AG04450 (cell line): ENCODE measurements at regions not wholly inside any gene's neighbourhood (a gene's known extent, or its start where the extent isn't known, plus 50 kb on each side); places are given as distances from the start of the nearest gene placed in this dataset.

Experiments
- CTCF ChIA-PET: fragments of 300-600, 350-600 bp; formaldehyde crosslinking; extraction: SDS; loops from one replicate; lab custom pipeline; 2022; ENCODE audit warnings: antibody characterized with exemption, inconsistent platforms; lab: Charles Lee
- POLR2A ChIA-PET: fragments of 350-600 bp; formaldehyde crosslinking; extraction: SDS; loops from one replicate; lab custom pipeline; 2021; ENCODE audit warnings: antibody characterized with exemption, inconsistent platforms; lab: Yijun Ruan, JAX
- DNase-seq: peaks from one replicate; pipeline ENCODE4 v3.0.0-alpha.2; 2011; ENCODE audit warnings: low read depth, low spot score
- H3K27ac ChIP-seq: one replicate; pipeline ENCODE4 v1.5.1; 2012; ENCODE audit warnings: low read depth, low read length, control low read depth
- H3K27me3 ChIP-seq: one replicate; pipeline ENCODE4 v1.6.0; 2012; ENCODE audit warnings: low read length; ENCODE audit not compliant: control insufficient read depth, insufficient read depth
- H3K4me3 ChIP-seq: 2 replicates; pipeline ENCODE4 v1.5.1; 2011; ENCODE audit warnings: mild to moderate bottlenecking, low read depth, low read length, control low read depth
- H3K9me3 ChIP-seq: 2 replicates; pipeline ENCODE4 v1.5.1; 2012; ENCODE audit warnings: low read length; ENCODE audit not compliant: control insufficient read depth, insufficient read depth
- CTCF ChIP-seq: IDR thresholded peaks from 2 replicates; pipeline ENCODE4 v1.5.1; 2011; ENCODE audit warnings: low read depth, low read length, control low read depth, inconsistent platforms

GRCh38 chr2:57973621-57974186 is 72.9 kb upstream of the VRK2 start:
- CTCF ChIA-PET, result no interaction called here
- DNase-seq, result no peak

GRCh38 chr2:57979158-57979557 is 67.4 kb upstream of the VRK2 start:
- CTCF ChIA-PET, result no interaction called here
- no peak for TF ChIP-seq CTCF
- no peaks in the 10 kb centered on the region for H3K9me3 ChIP-seq
- H3K27ac ChIP-seq, result no peak overlapping the region
- POLR2A ChIA-PET, result no interaction called here
- H3K4me3 ChIP-seq, result no peak overlapping the region
- H3K27me3 ChIP-seq, result no peaks in the 10 kb centered on the region
- no peak for DNase-seq

More at GRCh38 chr2:57973621-57974186, 72.9 kb upstream of the VRK2 start:
- Histone ChIP-seq H3K27me3 (no peaks in the 10 kb centered on the region), H3K9me3 (no peaks in the 10 kb centered on the region), H3K27ac (no peak overlapping the region), H3K4me3 (no peak overlapping the region)
- POLR2A ChIA-PET, result no interaction called here
- TF ChIP-seq CTCF, result no peak

- no peaks in the 10 kb centered on the region for H3K27me3 ChIP-seq
- DNase-seq, result no peak
- CTCF ChIA-PET, result interaction anchor here (2.8 kb wide), 1 partner anchor 76 kb away, joined by 7 read pairs; no protein-coding TSS in a partner anchor
- TF ChIP-seq CTCF, result no peak
- POLR2A ChIA-PET, result no interaction called here
- no peak overlapping the region for H3K4me3 ChIP-seq
- no peaks in the 10 kb centered on the region for H3K9me3 ChIP-seq
- no peak overlapping the region for H3K27ac ChIP-seq
Measured at GRCh38 chr2:57981083-57981768, 65.4 kb upstream of the VRK2 start.

- ChIA-PET CTCF (no interaction called here), POLR2A (no interaction called here)
- no peak overlapping the region for H3K27ac ChIP-seq
- DNase-seq, result no peak
- H3K4me3 ChIP-seq, result no peak overlapping the region
- H3K9me3 ChIP-seq, result no peaks in the 10 kb centered on the region
- no peaks in the 10 kb centered on the region for H3K27me3 ChIP-seq
- TF ChIP-seq CTCF, result no peak
Measured at GRCh38 chr2:57987835-57988573, 58.6 kb upstream of the VRK2 start.
